KMS-11 (cell line): ENCODE measurements at regions not wholly inside any gene's neighbourhood (a gene's known extent, or its start where the extent isn't known, plus 50 kb on each side); places are given as distances from the start of the nearest gene placed in this dataset.

ENCODE experiments used
- H2AFZ ChIP-seq: fragments of 200-600 bp; sonication (generic); 2 replicates; pipeline ENCODE4 v1.6.1; 2016; ENCODE audit warnings: antibody characterized with exemption, mixed run types, low read depth
- H3K27ac ChIP-seq: fragments of 200-600 bp; sonication (generic); 2 replicates; pipeline ENCODE4 v1.6.1; 2016; ENCODE audit warnings: mild to moderate bottlenecking, mixed run types
- H3K27me3 ChIP-seq: fragments of 200-600 bp; sonication (generic); 2 replicates; pipeline ENCODE4 v1.6.1; 2017; ENCODE audit warnings: mild to moderate bottlenecking, low read depth, mixed run types, moderate library complexity; ENCODE audit not compliant: insufficient read depth
- H3K36me3 ChIP-seq: fragments of 200-600 bp; sonication (generic); 2 replicates; pipeline ENCODE4 v1.6.1; 2017; ENCODE audit warnings: mild to moderate bottlenecking, mixed run types; ENCODE audit not compliant: insufficient read depth
- H3K4me1 ChIP-seq: fragments of 200-600 bp; sonication (generic); 2 replicates; pipeline ENCODE4 v1.6.1; 2016; ENCODE audit warnings: mild to moderate bottlenecking, low read depth, mixed run types; ENCODE audit not compliant: poor library complexity, severe bottlenecking
- H3K4me2 ChIP-seq: fragments of 200-600 bp; sonication (generic); 2 replicates; pipeline ENCODE4 v1.7.0; 2016; ENCODE audit warnings: mild to moderate bottlenecking, mixed run types
- H3K4me3 ChIP-seq: fragments of 200-600 bp; sonication (generic); IDR thresholded peaks from 2 replicates; pipeline ENCODE4 v1.6.1; 2017; ENCODE audit warnings: low read depth, low read length, mixed read lengths; ENCODE audit not compliant: insufficient read depth
- H3K79me2 ChIP-seq: fragments of 200-600 bp; sonication (generic); 2 replicates; pipeline ENCODE4 v1.6.1; 2016; ENCODE audit warnings: low read depth, mixed run types; ENCODE audit not compliant: insufficient read depth
- H3K9ac ChIP-seq: fragments of 200-600 bp; sonication (generic); 2 replicates; pipeline ENCODE4 v1.6.1; 2016; ENCODE audit warnings: mild to moderate bottlenecking, mixed run types
- H4K20me1 ChIP-seq: fragments of 200-600 bp; sonication (generic); 2 replicates; pipeline ENCODE4 v1.6.1; 2016; ENCODE audit warnings: mild to moderate bottlenecking, mixed run types; ENCODE audit not compliant: insufficient read depth
- TF ChIP-seq, protein P1 (sequence below): fragments of 200-600 bp; sonication (generic); conservative IDR thresholded peaks from 2 replicates; pipeline ENCODE4 v1.6.1; 2017; ENCODE audit warnings: low read depth, mild to moderate bottlenecking, antibody characterized with exemption, low read length, moderate library complexity, mixed read lengths

DNA sequence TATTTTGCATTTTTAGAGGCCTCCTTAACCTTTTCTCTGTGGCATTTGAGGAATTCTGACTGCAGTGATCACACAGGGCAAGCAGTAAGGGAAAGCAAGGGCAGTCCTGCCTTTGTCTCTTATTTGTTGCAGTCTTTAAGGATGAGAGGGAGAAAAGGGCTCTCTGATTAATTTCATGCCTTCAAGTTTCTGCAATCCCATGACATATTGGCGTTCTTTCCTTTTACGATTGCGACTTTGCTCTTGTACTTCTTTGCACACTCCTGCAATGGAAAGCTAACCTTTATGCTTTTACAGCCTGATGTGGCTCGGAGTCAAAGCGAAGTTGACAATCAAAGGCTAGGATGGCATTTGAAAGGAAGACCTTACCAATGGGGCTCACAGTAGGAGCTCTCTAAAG lies 698.4 kb downstream of the DNAH5 start:
- Histone ChIP-seq H3K4me2 (no peak overlapping the region), H3K27ac (no peak overlapping the region), H4K20me1 (no peaks in the 10 kb centered on the region), H3K4me3 (no peak overlapping the region), H3K36me3 (no peaks in the 10 kb centered on the region), H3K4me1 (peaks cover 10% of the 10 kb centered on the region), H3K27me3 (no peaks in the 10 kb centered on the region), H3K79me2 (no peaks in the 10 kb centered on the region), H3K9ac (no peak overlapping the region), H2AFZ (no peak overlapping the region)
- TF ChIP-seq, protein P1, sequence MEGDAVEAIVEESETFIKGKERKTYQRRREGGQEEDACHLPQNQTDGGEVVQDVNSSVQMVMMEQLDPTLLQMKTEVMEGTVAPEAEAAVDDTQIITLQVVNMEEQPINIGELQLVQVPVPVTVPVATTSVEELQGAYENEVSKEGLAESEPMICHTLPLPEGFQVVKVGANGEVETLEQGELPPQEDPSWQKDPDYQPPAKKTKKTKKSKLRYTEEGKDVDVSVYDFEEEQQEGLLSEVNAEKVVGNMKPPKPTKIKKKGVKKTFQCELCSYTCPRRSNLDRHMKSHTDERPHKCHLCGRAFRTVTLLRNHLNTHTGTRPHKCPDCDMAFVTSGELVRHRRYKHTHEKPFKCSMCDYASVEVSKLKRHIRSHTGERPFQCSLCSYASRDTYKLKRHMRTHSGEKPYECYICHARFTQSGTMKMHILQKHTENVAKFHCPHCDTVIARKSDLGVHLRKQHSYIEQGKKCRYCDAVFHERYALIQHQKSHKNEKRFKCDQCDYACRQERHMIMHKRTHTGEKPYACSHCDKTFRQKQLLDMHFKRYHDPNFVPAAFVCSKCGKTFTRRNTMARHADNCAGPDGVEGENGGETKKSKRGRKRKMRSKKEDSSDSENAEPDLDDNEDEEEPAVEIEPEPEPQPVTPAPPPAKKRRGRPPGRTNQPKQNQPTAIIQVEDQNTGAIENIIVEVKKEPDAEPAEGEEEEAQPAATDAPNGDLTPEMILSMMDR = no peak

DNA sequence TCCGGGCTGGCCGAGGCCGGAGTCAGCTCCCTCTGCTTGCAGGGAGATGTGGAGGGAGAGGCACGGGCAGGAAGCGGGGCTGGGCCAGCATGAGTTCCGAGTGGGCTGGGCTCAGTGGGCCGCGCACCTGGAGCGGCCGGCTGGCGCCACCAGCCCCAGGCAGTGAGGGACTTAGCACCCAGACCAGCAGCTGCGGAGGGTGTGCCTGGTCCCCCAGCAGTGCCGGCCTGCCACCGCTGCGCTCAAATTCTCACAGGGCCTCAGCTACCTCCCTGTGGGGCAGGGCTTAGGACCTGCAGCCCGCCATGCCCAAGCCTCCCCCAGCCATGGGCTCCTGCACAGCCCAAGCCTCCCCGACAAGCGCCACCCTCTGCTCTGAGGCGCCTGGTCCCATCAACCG lies 700.3 kb downstream of the DNAH5 start:
- no peaks in the 10 kb centered on the region for H3K27me3 ChIP-seq
- H3K9ac ChIP-seq = no peak overlapping the region
- TF ChIP-seq, protein P1 = no peak
- no peaks in the 10 kb centered on the region for H3K79me2 ChIP-seq
- no peak overlapping the region for H3K27ac ChIP-seq
- peaks cover 10% of the 10 kb centered on the region for H3K4me1 ChIP-seq
- H4K20me1 ChIP-seq = no peaks in the 10 kb centered on the region
- no peaks in the 10 kb centered on the region for H3K36me3 ChIP-seq
- H3K4me2 ChIP-seq = no peak overlapping the region
- no peak overlapping the region for H3K4me3 ChIP-seq
- H2AFZ ChIP-seq = no peak overlapping the region

DNA sequence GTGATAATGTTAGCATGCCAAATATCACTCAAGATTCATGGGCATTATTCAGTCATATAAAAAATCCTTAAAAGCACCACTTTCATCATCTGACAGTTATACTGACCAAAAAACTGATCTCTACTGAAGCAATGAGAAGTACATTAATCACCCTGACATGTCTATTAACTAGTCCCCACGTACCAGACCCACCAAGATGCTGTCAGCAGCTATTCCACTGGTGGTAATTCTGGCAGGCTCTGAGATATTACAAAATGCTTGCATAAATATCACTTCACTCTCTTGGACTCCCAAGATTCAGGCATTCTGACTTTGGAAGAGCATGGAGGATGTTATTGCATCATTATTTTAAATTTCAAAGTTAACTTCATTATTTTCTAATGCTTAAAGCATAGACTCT lies 717.0 kb downstream of the DNAH5 start:
- Histone ChIP-seq H3K79me2 (no peaks in the 10 kb centered on the region), H3K9ac (no peak overlapping the region), H3K4me2 (no peak overlapping the region), H3K27me3 (no peaks in the 10 kb centered on the region), H3K4me1 (no peaks in the 10 kb centered on the region), H4K20me1 (no peaks in the 10 kb centered on the region), H3K36me3 (no peaks in the 10 kb centered on the region), H3K4me3 (no peak overlapping the region), H2AFZ (no peak overlapping the region), H3K27ac (no peak overlapping the region)
- TF ChIP-seq, protein P1 = no peak

DNA sequence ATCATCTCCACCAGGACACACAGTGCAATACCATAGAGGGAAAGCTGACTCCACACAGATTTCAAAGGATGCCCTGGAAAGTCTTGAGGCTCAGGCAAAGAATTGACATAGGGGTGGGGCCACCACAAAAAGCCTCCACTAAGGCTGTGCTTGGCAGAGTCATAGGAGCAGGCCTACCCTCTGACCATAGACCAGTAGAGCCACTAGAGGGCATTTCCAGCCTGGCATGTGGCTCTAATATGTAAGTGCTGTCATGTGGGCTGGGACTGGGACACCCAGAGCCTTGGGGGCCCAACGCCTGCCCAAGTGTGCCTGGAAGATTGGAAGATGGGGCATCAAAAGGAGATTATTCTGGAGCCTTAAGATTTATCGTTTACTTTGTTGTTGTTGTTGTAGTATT lies 726.0 kb downstream of the DNAH5 start:
- no peak overlapping the region for H3K9ac ChIP-seq
- H3K27ac ChIP-seq = no peak overlapping the region
- TF ChIP-seq, protein P1 = no peak; the same call in 1 of the 2 replicates
- H3K79me2 ChIP-seq = no peaks in the 10 kb centered on the region
- H3K27me3 ChIP-seq = no peaks in the 10 kb centered on the region
- H3K36me3 ChIP-seq = no peaks in the 10 kb centered on the region
- no peaks in the 10 kb centered on the region for H3K4me1 ChIP-seq
- no peak overlapping the region for H2AFZ ChIP-seq
- no peaks in the 10 kb centered on the region for H4K20me1 ChIP-seq
- no peak overlapping the region for H3K4me2 ChIP-seq
- no peak overlapping the region for H3K4me3 ChIP-seq
